HUES64 (cell line): ENCODE measurements at regions not wholly inside any gene's neighbourhood (a gene's known extent, or its start where the extent isn't known, plus 50 kb on each side); places are given as distances from the start of the nearest gene placed in this dataset.
"Not testable (repeated sequence)": the region's sequence is repeated elsewhere in the genome, so short reads cannot be mapped to it uniquely, and the experiment has no call there.

Experiments used
- H3K27ac ChIP-seq: 2 replicates; pipeline ENCODE4 v1.7.0; 2013; ENCODE audit warnings: low read depth, low read length, inconsistent platforms
- H3K27me3 ChIP-seq: 2 replicates; pipeline ENCODE4 v1.6.1; 2013; ENCODE audit warnings: mild to moderate bottlenecking, low read length; ENCODE audit not compliant: insufficient read depth
- H3K36me3 ChIP-seq: 2 replicates; pipeline ENCODE4 v1.6.1; 2013; ENCODE audit warnings: mild to moderate bottlenecking, low read length; ENCODE audit not compliant: insufficient read depth
- H3K4me1 ChIP-seq: 2 replicates; pipeline ENCODE4 v1.6.1; 2013; ENCODE audit warnings: mild to moderate bottlenecking, low read length, moderate library complexity; ENCODE audit not compliant: insufficient read depth
- H3K4me3 ChIP-seq: 2 replicates; pipeline ENCODE4 v1.5.1; 2013; ENCODE audit warnings: mild to moderate bottlenecking, low read length, moderate library complexity
- H3K9ac ChIP-seq: 2 replicates; pipeline ENCODE4 v1.6.1; 2013; ENCODE audit warnings: mild to moderate bottlenecking, low read depth, low read length
- H3K9me3 ChIP-seq: 2 replicates; pipeline ENCODE4 v1.6.1; 2013; ENCODE audit warnings: low read depth, low read length; ENCODE audit not compliant: insufficient read depth
- WGBS: fragments of 150-250, 120-280 bp; methylation state at CpG from one replicate; pipeline ENCODE4 v1.1.7; 2013; ENCODE audit warnings: missing lambda C conversion rate; 5-methylcytosine and 5-hydroxymethylcytosine counted together

GRCh38 chr12:131570596-131570995 is 140.3 kb upstream of the SFSWAP start:
- WGBS: 93% methylated on average over 8 of the region's 8 CpGs
- Histone ChIP-seq H3K27ac (no peak overlapping the region), H3K9me3 (no peaks in the 10 kb centered on the region), H3K36me3 (no peaks in the 10 kb centered on the region), H3K4me3 (no peak overlapping the region), H3K9ac (no peak overlapping the region), H3K4me1 (no peaks in the 10 kb centered on the region), H3K27me3 (no peaks in the 10 kb centered on the region)

GRCh38 chr12:131571827-131572226 is 139.1 kb upstream of the SFSWAP start:
- Histone ChIP-seq H3K36me3 (no peaks in the 10 kb centered on the region), H3K9ac (no peak overlapping the region), H3K4me3 (no peak overlapping the region), H3K9me3 (peaks cover 11% of the 10 kb centered on the region), H3K27me3 (no peaks in the 10 kb centered on the region), H3K27ac (no peak overlapping the region), H3K4me1 (no peaks in the 10 kb centered on the region)
- WGBS: 87% methylated on average over 6 of the region's 6 CpGs

- H3K9ac ChIP-seq: no peak overlapping the region
- no peaks in the 10 kb centered on the region for H3K4me1 ChIP-seq
- H3K27me3 ChIP-seq: no peaks in the 10 kb centered on the region
- H3K9me3 ChIP-seq: peaks cover 17% of the 10 kb centered on the region
- WGBS: 92% methylated on average over 14 of the region's 15 CpGs
- H3K36me3 ChIP-seq: no peaks in the 10 kb centered on the region
- no peak overlapping the region for H3K4me3 ChIP-seq
- H3K27ac ChIP-seq: no peak overlapping the region
Measured at GRCh38 chr12:131572626-131573025, 138.3 kb upstream of the SFSWAP start.

- Histone ChIP-seq H3K27ac (no peak overlapping the region), H3K4me3 (no peak overlapping the region), H3K27me3 (no peaks in the 10 kb centered on the region), H3K36me3 (no peaks in the 10 kb centered on the region), H3K9me3 (peaks cover 25% of the 10 kb centered on the region), H3K4me1 (no peaks in the 10 kb centered on the region), H3K9ac (no peak overlapping the region)
- 80% methylated on average over 26 of the region's 26 CpGs for WGBS
Measured at GRCh38 chr12:131573631-131574394, 137.1 kb upstream of the SFSWAP start.

GRCh38 chr12:131574395-131574771 is 136.5 kb upstream of the SFSWAP start:
- H3K9ac ChIP-seq: no peak overlapping the region
- no peak overlapping the region for H3K4me3 ChIP-seq
- H3K9me3 ChIP-seq: peaks cover 31% of the 10 kb centered on the region
- no peaks in the 10 kb centered on the region for H3K27me3 ChIP-seq
- no peaks in the 10 kb centered on the region for H3K4me1 ChIP-seq
- H3K36me3 ChIP-seq: no peaks in the 10 kb centered on the region
- H3K27ac ChIP-seq: no peak overlapping the region
- 67% methylated on average over 10 of the region's 10 CpGs for WGBS

- H3K27me3 ChIP-seq: no peaks in the 10 kb centered on the region
- no peak overlapping the region for H3K27ac ChIP-seq
- peaks cover 33% of the 10 kb centered on the region for H3K9me3 ChIP-seq
- WGBS: 97% methylated on average over 4 of the region's 4 CpGs
- H3K9ac ChIP-seq: no peak overlapping the region
- H3K4me3 ChIP-seq: no peak overlapping the region
- no peaks in the 10 kb centered on the region for H3K36me3 ChIP-seq
- H3K4me1 ChIP-seq: no peaks in the 10 kb centered on the region
Measured at GRCh38 chr12:131575371-131575770, 135.5 kb upstream of the SFSWAP start.

- not testable (repeated sequence) for H3K9ac ChIP-seq, H3K27me3 ChIP-seq, H3K36me3 ChIP-seq, H3K4me1 ChIP-seq, H3K27ac ChIP-seq
- Histone ChIP-seq H3K4me3 (peak overlapping the region; percentile 0; the same call in 1 of the 2 replicates), H3K9me3 (peaks cover 34% of the 10 kb centered on the region)
- 83% methylated on average over 17 of the region's 17 CpGs for WGBS
Measured at GRCh38 chr12:131576734-131577133, 134.2 kb upstream of the SFSWAP start.

GRCh38 chr12:131577766-131578165 is 133.1 kb upstream of the SFSWAP start:
- H3K36me3 ChIP-seq: no peaks in the 10 kb centered on the region
- no peaks in the 10 kb centered on the region for H3K4me1 ChIP-seq
- 67% methylated on average over 5 of the region's 6 CpGs for WGBS
- no peak overlapping the region for H3K9ac ChIP-seq
- no peaks in the 10 kb centered on the region; the same call in 1 of the 2 replicates for H3K27me3 ChIP-seq
- peaks cover 41% of the 10 kb centered on the region for H3K9me3 ChIP-seq
- H3K27ac ChIP-seq: no peak overlapping the region
- no peak overlapping the region for H3K4me3 ChIP-seq

- Histone ChIP-seq H3K36me3 (no peaks in the 10 kb centered on the region), H3K4me3 (no peak overlapping the region), H3K27me3 (no peaks in the 10 kb centered on the region; the same call in 1 of the 2 replicates), H3K4me1 (no peaks in the 10 kb centered on the region), H3K27ac (no peak overlapping the region), H3K9ac (no peak overlapping the region), H3K9me3 (peaks cover 46% of the 10 kb centered on the region)
- WGBS: 87% methylated on average over 11 of the region's 11 CpGs
Measured at GRCh38 chr12:131578828-131579470, 131.9 kb upstream of the SFSWAP start.

GRCh38 chr12:131583090-131583712 is 127.7 kb upstream of the SFSWAP start:
- Histone ChIP-seq H3K9ac (no peak overlapping the region), H3K36me3 (no peaks in the 10 kb centered on the region), H3K27ac (no peak overlapping the region), H3K27me3 (no peaks in the 10 kb centered on the region; the same call in 1 of the 2 replicates), H3K4me1 (no peaks in the 10 kb centered on the region), H3K4me3 (no peak overlapping the region), H3K9me3 (peaks cover 47% of the 10 kb centered on the region)
- WGBS: 86% methylated on average over 20 of the region's 20 CpGs

- peaks cover 36% of the 10 kb centered on the region; the same call in 1 of the 2 replicates for H3K9me3 ChIP-seq
- H3K27ac ChIP-seq: no peak overlapping the region
- 87% methylated on average over 9 of the region's 9 CpGs for WGBS
- H3K27me3 ChIP-seq: no peaks in the 10 kb centered on the region; the same call in 1 of the 2 replicates
- no peak overlapping the region for H3K4me3 ChIP-seq
- no peak overlapping the region for H3K9ac ChIP-seq
- peaks cover 9% of the 10 kb centered on the region; the same call in 1 of the 2 replicates for H3K4me1 ChIP-seq
- H3K36me3 ChIP-seq: no peaks in the 10 kb centered on the region
Measured at GRCh38 chr12:131586269-131586668, 124.6 kb upstream of the SFSWAP start.
